DND-41 (cell line): ENCODE measurements at regions not wholly inside any gene's neighbourhood (a gene's known extent, or its start where the extent isn't known, plus 50 kb on each side); places are given as distances from the start of the nearest gene placed in this dataset.

Experiments
- ATAC-seq: fragments of 200-7000 bp; cut with Tn5 transposase; 3 replicates; pipeline ENCODE4 v1.9.1; 2021; ENCODE audit warnings: low read depth; ENCODE audit not compliant: insufficient read depth
- DNase-seq: peaks from one replicate; pipeline ENCODE4 v3.0.0-alpha.2; 2020
- H2AFZ ChIP-seq: 2 replicates; pipeline ENCODE4 v1.6.0; 2012; ENCODE audit warnings: low read depth, low read length
- H3K27ac ChIP-seq: 2 replicates; pipeline ENCODE4 v1.5.1; 2012; ENCODE audit warnings: low read length, inconsistent platforms
- H3K27me3 ChIP-seq: fragments of 200-600 bp; sonication (generic); 2 replicates; pipeline ENCODE4 v1.6.0; 2012; ENCODE audit warnings: low read length, mild to moderate bottlenecking, inconsistent platforms; ENCODE audit not compliant: insufficient read depth, poor library complexity
- H3K36me3 ChIP-seq: 2 replicates; pipeline ENCODE4 v1.5.1; 2012; ENCODE audit warnings: low read length, inconsistent platforms; ENCODE audit not compliant: insufficient read depth
- H3K4me1 ChIP-seq: 2 replicates; pipeline ENCODE4 v1.5.1; 2012; ENCODE audit warnings: mild to moderate bottlenecking, low read length; ENCODE audit not compliant: insufficient read depth
- H3K4me2 ChIP-seq: 2 replicates; pipeline ENCODE4 v1.6.0; 2012; ENCODE audit warnings: mild to moderate bottlenecking, moderate library complexity, low read length, inconsistent platforms; ENCODE audit not compliant: insufficient read depth
- H3K4me3 ChIP-seq, 2 experiments: fragments of 200-600 bp in 1 of 2; shearing (Covaris generic) in 1 of 2; 2 replicates each; pipeline ENCODE4 v1.5.1; 2012 to 2016; ENCODE audit warnings: inconsistent platforms in 2 of 2, low read length in 2 of 2, mild to moderate bottlenecking in 2 of 2, low read depth in 1 of 2, moderate library complexity in 1 of 2
- H3K79me2 ChIP-seq: 2 replicates; pipeline ENCODE4 v1.6.0; 2012; ENCODE audit warnings: low read length, inconsistent platforms; ENCODE audit not compliant: insufficient read depth
- H3K9ac ChIP-seq: 2 replicates; pipeline ENCODE4 v1.6.0; 2012; ENCODE audit warnings: low read depth, mild to moderate bottlenecking, inconsistent platforms, low read length, moderate library complexity
- H3K9me3 ChIP-seq: 2 replicates; pipeline ENCODE4 v1.5.1; 2012; ENCODE audit warnings: low read length, moderate library complexity, mild to moderate bottlenecking, inconsistent platforms; ENCODE audit not compliant: insufficient read depth, severe bottlenecking
- H4K20me1 ChIP-seq: 2 replicates; pipeline ENCODE4 v1.6.0; 2012; ENCODE audit warnings: low read length; ENCODE audit not compliant: insufficient read depth
- CTCF ChIP-seq: IDR thresholded peaks from 2 replicates; pipeline ENCODE4 v1.5.1; 2012; ENCODE audit warnings: borderline replicate concordance, low read length, moderate library complexity, mild to moderate bottlenecking; ENCODE audit not compliant: poor library complexity, severe bottlenecking; ENCODE audit errors: extremely low read depth
- EZH2 ChIP-seq: IDR thresholded peaks from 3 replicates; pipeline ENCODE4 v1.6.1; 2012; ENCODE audit warnings: borderline replicate concordance, low read depth, mild to moderate bottlenecking, moderate library complexity, low read length, inconsistent platforms; ENCODE audit not compliant: severe bottlenecking

GRCh38 chr10:126730856-126731609, 60.5 kb upstream of the C10orf90 start:
- Histone ChIP-seq H3K4me2 (no peak overlapping the region), H3K4me3 (no peak overlapping the region), H3K79me2 (no peaks in the 10 kb centered on the region), H3K4me1 (no peaks in the 10 kb centered on the region), H3K27ac (no peak overlapping the region), H3K9me3 (no peaks in the 10 kb centered on the region), H3K36me3 (no peaks in the 10 kb centered on the region), H2AFZ (no peak overlapping the region), H3K27me3 (no peaks in the 10 kb centered on the region), H3K9ac (no peak overlapping the region), H4K20me1 (no peaks in the 10 kb centered on the region)
- TF ChIP-seq CTCF: no peak
- ATAC-seq: no peak
- DNase-seq: no peak

- DNase-seq (no peak), ATAC-seq (no peak)
- Histone ChIP-seq H3K27ac (no peak overlapping the region), H4K20me1 (no peaks in the 10 kb centered on the region), H2AFZ (no peak overlapping the region), H3K4me2 (no peak overlapping the region), H3K79me2 (no peaks in the 10 kb centered on the region), H3K4me1 (no peaks in the 10 kb centered on the region), H3K27me3 (no peaks in the 10 kb centered on the region), H3K9ac (no peak overlapping the region), H3K9me3 (no peaks in the 10 kb centered on the region), H3K4me3 (no peak overlapping the region), H3K36me3 (no peaks in the 10 kb centered on the region)
- TF ChIP-seq CTCF (no peak), EZH2 (no peak)
These were observed 61.1 kb upstream of the C10orf90 start for GRCh38 chr10:126731610-126731990.

- TF ChIP-seq EZH2 (no peak), CTCF (no peak)
- Histone ChIP-seq H2AFZ (no peak overlapping the region), H4K20me1 (no peaks in the 10 kb centered on the region), H3K4me1 (no peaks in the 10 kb centered on the region), H3K36me3 (no peaks in the 10 kb centered on the region), H3K79me2 (no peaks in the 10 kb centered on the region), H3K9ac (no peak overlapping the region), H3K9me3 (no peaks in the 10 kb centered on the region), H3K27ac (no peak overlapping the region), H3K4me2 (no peak overlapping the region), H3K4me3 (no peak overlapping the region), H3K27me3 (no peaks in the 10 kb centered on the region)
- DNase-seq (no peak), ATAC-seq (no peak)
These were observed 61.8 kb upstream of the C10orf90 start for GRCh38 chr10:126732308-126732707.

- no peak for TF ChIP-seq CTCF
- no peak for TF ChIP-seq EZH2
- no peak overlapping the region for H3K4me2 ChIP-seq
- no peak overlapping the region for H3K4me3 ChIP-seq
- H3K36me3 ChIP-seq: no peaks in the 10 kb centered on the region
- H3K4me1 ChIP-seq: no peaks in the 10 kb centered on the region
- no peak overlapping the region for H3K9ac ChIP-seq
- H3K27ac ChIP-seq: no peak overlapping the region
- no peak overlapping the region for H2AFZ ChIP-seq
- DNase-seq: no peak
- ATAC-seq: no peak
- H3K79me2 ChIP-seq: no peaks in the 10 kb centered on the region
- no peaks in the 10 kb centered on the region for H4K20me1 ChIP-seq
- H3K27me3 ChIP-seq: no peaks in the 10 kb centered on the region
- H3K9me3 ChIP-seq: no peaks in the 10 kb centered on the region
These were observed 62.4 kb upstream of the C10orf90 start for GRCh38 chr10:126732868-126733267.
